ENCODE measurements at regions not wholly inside any gene's neighbourhood (a gene's known extent, or its start where the extent isn't known, plus 50 kb on each side); places are given as distances from the start of the nearest gene placed in this dataset.

DNA sequence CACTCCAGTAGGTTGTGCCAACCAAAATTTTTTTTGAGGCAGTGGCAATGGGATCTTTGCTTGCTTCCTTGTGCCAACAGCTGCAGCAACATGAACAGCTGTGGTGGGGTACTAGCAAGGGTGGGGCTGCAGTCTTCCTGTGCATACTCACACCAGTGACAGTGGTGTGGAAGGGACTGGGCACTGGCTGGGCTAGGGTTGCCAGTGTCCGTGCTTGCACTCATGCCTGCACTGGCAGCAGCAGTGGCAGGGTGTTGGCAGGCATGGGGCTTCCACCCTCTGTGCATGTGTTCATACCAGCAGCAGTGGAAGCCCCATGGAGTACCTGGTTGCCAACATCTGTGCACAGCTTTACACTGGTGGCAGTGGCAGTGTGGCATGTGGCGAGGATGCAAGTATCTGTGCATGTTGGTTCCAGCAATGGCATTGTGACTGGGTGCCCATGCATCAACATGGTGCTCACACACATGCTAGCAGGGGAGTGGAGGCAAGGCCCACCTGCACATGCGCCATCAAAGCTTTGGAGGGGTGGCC, 1312.6 kb downstream of the PCDH18 start:
- Mint-ChIP-seq H3K27ac (no peak overlapping the region), H3K4me3 (no peak overlapping the region), H3K36me3 (ENCODE audit: low read depth) (no peaks in the 10 kb centered on the region), H3K4me1 (no peaks in the 10 kb centered on the region), H3K27me3 (ENCODE audit: low read depth) (no peaks in the 10 kb centered on the region), H3K9me3 (peaks cover 27% of the 10 kb centered on the region)
- TF ChIP-seq, protein P1, sequence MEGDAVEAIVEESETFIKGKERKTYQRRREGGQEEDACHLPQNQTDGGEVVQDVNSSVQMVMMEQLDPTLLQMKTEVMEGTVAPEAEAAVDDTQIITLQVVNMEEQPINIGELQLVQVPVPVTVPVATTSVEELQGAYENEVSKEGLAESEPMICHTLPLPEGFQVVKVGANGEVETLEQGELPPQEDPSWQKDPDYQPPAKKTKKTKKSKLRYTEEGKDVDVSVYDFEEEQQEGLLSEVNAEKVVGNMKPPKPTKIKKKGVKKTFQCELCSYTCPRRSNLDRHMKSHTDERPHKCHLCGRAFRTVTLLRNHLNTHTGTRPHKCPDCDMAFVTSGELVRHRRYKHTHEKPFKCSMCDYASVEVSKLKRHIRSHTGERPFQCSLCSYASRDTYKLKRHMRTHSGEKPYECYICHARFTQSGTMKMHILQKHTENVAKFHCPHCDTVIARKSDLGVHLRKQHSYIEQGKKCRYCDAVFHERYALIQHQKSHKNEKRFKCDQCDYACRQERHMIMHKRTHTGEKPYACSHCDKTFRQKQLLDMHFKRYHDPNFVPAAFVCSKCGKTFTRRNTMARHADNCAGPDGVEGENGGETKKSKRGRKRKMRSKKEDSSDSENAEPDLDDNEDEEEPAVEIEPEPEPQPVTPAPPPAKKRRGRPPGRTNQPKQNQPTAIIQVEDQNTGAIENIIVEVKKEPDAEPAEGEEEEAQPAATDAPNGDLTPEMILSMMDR (IDR thresholded peaks at IDR 0.05; ENCODE audit: unreplicated experiment in 3 of 3): no peak

DNA sequence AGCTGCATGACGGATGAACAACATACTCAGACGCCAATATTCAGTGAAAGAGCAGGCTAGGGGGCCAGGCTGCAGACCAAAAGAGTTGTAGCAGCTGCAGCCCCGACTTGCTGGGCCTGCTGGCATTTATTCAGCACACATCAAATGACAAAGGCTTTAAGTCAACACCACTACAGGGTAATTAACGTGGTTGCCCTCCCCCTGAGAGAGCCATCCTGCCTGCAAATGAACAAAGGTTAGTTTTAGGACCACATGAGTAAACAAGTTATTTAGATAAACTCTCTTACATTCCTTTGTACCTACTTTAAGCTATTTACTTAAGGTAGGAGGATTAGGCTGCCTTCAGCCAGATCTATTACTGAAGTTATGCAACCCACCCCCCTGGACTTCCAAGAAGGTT, 1329.1 kb downstream of the PCDH18 start:
- Mint-ChIP-seq H3K36me3 (ENCODE audit: low read depth) (no peaks in the 10 kb centered on the region), H3K27ac (no peak overlapping the region), H3K4me1 (no peaks in the 10 kb centered on the region), H3K4me3 (no peak overlapping the region), H3K27me3 (ENCODE audit: low read depth) (no peaks in the 10 kb centered on the region), H3K9me3 (no peaks in the 10 kb centered on the region)
- TF ChIP-seq, protein P1 (IDR thresholded peaks at IDR 0.05; ENCODE audit: unreplicated experiment in 3 of 3): no peak

DNA sequence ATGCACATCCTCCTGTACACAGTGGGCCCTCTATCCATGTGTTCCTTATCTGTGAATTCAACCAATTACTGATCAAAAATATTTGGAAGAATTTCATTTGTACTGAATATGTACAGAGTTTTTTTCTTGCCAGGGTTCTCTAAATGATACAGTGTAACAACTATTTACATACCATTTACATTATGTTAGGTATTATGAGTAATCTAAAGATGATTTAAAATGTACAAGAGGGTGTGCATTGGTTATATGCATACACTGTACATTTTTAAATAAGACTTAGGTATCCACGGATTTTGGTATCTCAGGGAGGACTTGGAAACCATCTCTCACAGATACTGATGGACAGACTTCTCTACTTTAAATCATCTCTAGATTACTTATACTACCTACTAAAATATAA, 1333.9 kb downstream of the PCDH18 start:
- no peak overlapping the region for H3K27ac Mint-ChIP-seq
- H3K4me1 Mint-ChIP-seq: no peaks in the 10 kb centered on the region
- TF ChIP-seq, protein P1 (IDR thresholded peaks at IDR 0.05; ENCODE audit: unreplicated experiment in 3 of 3): no peak
- no peaks in the 10 kb centered on the region for H3K9me3 Mint-ChIP-seq
- no peaks in the 10 kb centered on the region for H3K27me3 Mint-ChIP-seq (ENCODE audit: low read depth)
- no peak overlapping the region for H3K4me3 Mint-ChIP-seq
- H3K36me3 Mint-ChIP-seq (ENCODE audit: low read depth): no peaks in the 10 kb centered on the region

DNA sequence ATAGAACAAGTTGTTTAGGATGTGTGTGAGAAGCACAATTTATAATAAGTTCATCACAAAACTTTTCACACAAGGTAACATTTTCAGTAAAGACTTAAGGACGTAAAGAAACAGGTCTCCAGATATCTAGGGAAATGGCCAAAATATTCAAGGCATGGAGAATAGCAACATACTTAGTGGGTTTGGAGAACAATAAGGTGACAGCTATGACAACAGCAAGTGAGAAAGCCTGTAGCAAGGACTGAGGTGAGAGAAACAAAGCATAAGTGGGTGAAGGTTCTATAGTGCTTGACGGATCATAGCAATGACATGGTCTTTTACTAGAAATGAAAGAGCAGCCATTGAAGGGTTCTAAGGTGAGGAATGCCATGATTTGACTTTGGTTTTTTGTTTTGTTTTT, 1337.3 kb downstream of the PCDH18 start:
- H3K36me3 Mint-ChIP-seq (ENCODE audit: low read depth): no peaks in the 10 kb centered on the region
- H3K9me3 Mint-ChIP-seq: no peaks in the 10 kb centered on the region
- TF ChIP-seq, protein P1 (IDR thresholded peaks at IDR 0.05; ENCODE audit: unreplicated experiment in 3 of 3): no peak
- H3K27me3 Mint-ChIP-seq (ENCODE audit: low read depth): no peaks in the 10 kb centered on the region
- H3K4me1 Mint-ChIP-seq: no peaks in the 10 kb centered on the region
- H3K4me3 Mint-ChIP-seq: no peak overlapping the region
- no peak overlapping the region for H3K27ac Mint-ChIP-seq

DNA sequence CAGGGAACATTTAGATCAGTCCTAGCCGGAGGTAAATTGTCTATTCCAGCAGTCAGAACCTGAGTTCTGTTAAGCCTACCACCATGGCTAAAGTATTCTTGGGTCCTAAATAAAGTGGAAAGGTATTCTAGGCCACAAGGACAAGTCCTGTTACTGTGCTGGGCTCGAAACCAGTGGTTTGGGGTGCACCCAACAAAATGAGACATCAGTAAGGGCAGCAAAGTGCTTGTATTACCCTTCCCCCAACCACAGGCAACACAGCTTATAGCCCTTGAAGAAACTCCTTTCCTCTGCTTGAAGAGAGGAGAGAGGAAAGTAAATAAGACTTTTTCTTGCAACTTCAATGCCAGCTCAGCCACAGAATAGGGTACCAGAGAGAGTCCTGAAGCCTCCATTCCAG, 1345.6 kb downstream of the PCDH18 start:
- Mint-ChIP-seq H3K4me3 (no peak overlapping the region), H3K9me3 (no peaks in the 10 kb centered on the region), H3K4me1 (no peaks in the 10 kb centered on the region), H3K27me3 (ENCODE audit: low read depth) (peaks cover 3% of the 10 kb centered on the region), H3K27ac (no peak overlapping the region), H3K36me3 (ENCODE audit: low read depth) (no peaks in the 10 kb centered on the region)
- TF ChIP-seq, protein P1 (IDR thresholded peaks at IDR 0.05; ENCODE audit: unreplicated experiment in 3 of 3): no peak

DNA sequence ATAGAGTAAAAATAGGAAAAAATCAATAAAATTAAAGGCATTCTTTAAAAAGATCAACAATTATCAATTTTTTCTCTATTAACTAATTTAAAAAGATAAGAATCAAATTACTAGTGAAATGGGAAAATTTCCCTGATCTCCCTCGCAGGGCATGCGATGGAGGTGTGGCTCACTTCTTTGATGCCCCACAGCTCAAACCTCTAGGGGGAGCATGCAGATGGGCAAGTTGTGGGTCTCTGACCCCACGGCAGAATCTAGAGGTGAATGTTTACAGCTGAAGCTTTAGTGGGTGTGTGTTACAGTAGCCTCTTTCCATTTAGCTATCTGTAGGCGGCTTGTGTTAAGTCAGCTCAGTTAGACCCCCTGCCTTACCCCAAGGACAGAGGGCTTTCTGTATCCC, 1348.8 kb downstream of the PCDH18 start:
- Mint-ChIP-seq H3K4me3 (no peak overlapping the region), H3K4me1 (no peaks in the 10 kb centered on the region), H3K27ac (no peak overlapping the region), H3K36me3 (ENCODE audit: low read depth) (no peaks in the 10 kb centered on the region), H3K27me3 (ENCODE audit: low read depth) (peaks cover 3% of the 10 kb centered on the region), H3K9me3 (peaks cover 7% of the 10 kb centered on the region)
- TF ChIP-seq, protein P1 (IDR thresholded peaks at IDR 0.05; ENCODE audit: unreplicated experiment in 3 of 3): no peak

Measured in nephron (organoid).